BLaER1 treated with 17β-estradiol and CSF1 and Interleukin-3, amounts not matched to agents 10 nM and 100 nM (cell line): ENCODE measurements at regions not wholly inside any gene's neighbourhood (a gene's known extent, or its start where the extent isn't known, plus 50 kb on each side); places are given as distances from the start of the nearest gene placed in this dataset.
"Not testable (repeated sequence)": the region's sequence is repeated elsewhere in the genome, so short reads cannot be mapped to it uniquely, and the experiment has no call there.

Source experiments
- H3K27ac ChIP-seq, 11 experiments: shearing (Covaris generic); formaldehyde crosslinking; 2 replicates each; pipeline ENCODE4 v1.8.1; 2022
- H3K27me3 ChIP-seq, 11 experiments: shearing (Covaris generic); formaldehyde crosslinking; 2 replicates each; pipeline ENCODE4 v1.8.1; 2022
- H3K36me3 ChIP-seq, 11 experiments: shearing (Covaris generic); formaldehyde crosslinking; 2 replicates each; pipeline ENCODE4 v1.8.1; 2022
- H3K4me1 ChIP-seq, 10 experiments: shearing (Covaris generic); formaldehyde crosslinking; 2 replicates each; pipeline ENCODE4 v1.8.1; 2022
- H3K4me2 ChIP-seq, 11 experiments: shearing (Covaris generic); formaldehyde crosslinking; 2 replicates each; pipeline ENCODE4 v1.8.1; 2022
- H3K4me3 ChIP-seq, 10 experiments: shearing (Covaris generic); formaldehyde crosslinking; 2 replicates each; pipeline ENCODE4 v1.8.1; 2022
- H3K9ac ChIP-seq, 11 experiments: shearing (Covaris generic); formaldehyde crosslinking; 2 replicates each; pipeline ENCODE4 v1.8.1; 2022
- H3K9me3 ChIP-seq, 11 experiments: shearing (Covaris generic); formaldehyde crosslinking; replicated peaks in 1 of 11; 2 replicates each; pipeline ENCODE4 v1.8.1; 2022
- H4K20me1 ChIP-seq, 11 experiments: shearing (Covaris generic); formaldehyde crosslinking; 2 replicates each; pipeline ENCODE4 v1.8.1; 2022
- Cebpa-rat ChIP-seq, 11 experiments: shearing (Covaris generic); IDR thresholded peaks; 2 replicates each; pipeline ENCODE4 v1.8.1; 2022

DNA sequence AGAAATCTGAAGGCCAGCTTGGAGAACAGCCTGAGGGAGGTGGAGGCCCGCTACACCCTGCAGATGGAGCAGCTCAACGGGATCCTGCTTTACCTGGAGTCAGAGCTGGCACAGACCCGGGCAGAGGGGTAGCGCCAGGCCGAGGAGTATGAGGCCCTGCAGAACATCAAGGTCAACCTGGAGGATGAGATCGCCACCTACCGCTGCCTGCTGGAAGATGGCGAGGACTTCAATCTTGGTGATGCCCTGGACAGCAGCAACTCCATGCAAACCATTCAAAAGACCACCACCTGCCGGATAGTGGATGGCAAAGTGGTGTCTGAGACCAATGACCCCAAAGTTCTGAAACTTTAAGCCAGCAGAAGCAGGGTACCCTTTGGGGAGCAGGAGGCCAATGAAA is 318.4 kb downstream of the ZFHX3 start:
- not testable (repeated sequence) for H3K27me3 ChIP-seq, H3K4me2 ChIP-seq, H3K4me1 ChIP-seq, H3K27ac ChIP-seq, H3K9ac ChIP-seq, H3K36me3 ChIP-seq, H4K20me1 ChIP-seq, H3K4me3 ChIP-seq
- H3K9me3 ChIP-seq: peaks cover 4 to 13% (median 4%) of the 10 kb centered on the region in 11 experiments; a peak in 12 of 22 replicates

GRCh38 chr16:72728516-72728915 is 319.4 kb downstream of the ZFHX3 start:
- Histone ChIP-seq H4K20me1 (no peaks in the 10 kb centered on the region), H3K4me2 (no peak overlapping the region), H3K9me3 (peaks cover 0 to 13% (median 0%) of the 10 kb centered on the region in 11 experiments; a peak in 7 of 22 replicates), H3K9ac (no peak overlapping the region), H3K4me1 (no peaks in the 10 kb centered on the region), H3K27me3 (no peaks in the 10 kb centered on the region), H3K4me3 (no peak overlapping the region), H3K36me3 (no peaks in the 10 kb centered on the region), H3K27ac (no peak overlapping the region)
- TF ChIP-seq Cebpa-rat (IDR thresholded peaks at IDR 0.05): no peak

GRCh38 chr16:72727565-72727964 is 320.4 kb downstream of the ZFHX3 start:
- H3K27ac ChIP-seq: no peak overlapping the region
- H3K27me3 ChIP-seq: no peaks in the 10 kb centered on the region
- H3K36me3 ChIP-seq: no peaks in the 10 kb centered on the region
- no peaks in the 10 kb centered on the region for H3K4me1 ChIP-seq
- H3K9ac ChIP-seq: no peak overlapping the region
- H3K9me3 ChIP-seq: peaks cover 0 to 13% (median 0%) of the 10 kb centered on the region in 11 experiments; a peak in 7 of 22 replicates
- H3K4me2 ChIP-seq: no peak overlapping the region
- H3K4me3 ChIP-seq: no peak overlapping the region
- no peak for TF ChIP-seq Cebpa-rat (IDR thresholded peaks at IDR 0.05)
- H4K20me1 ChIP-seq: no peaks in the 10 kb centered on the region

- no peaks in the 10 kb centered on the region for H3K9me3 ChIP-seq
- H3K27me3 ChIP-seq: no peaks in the 10 kb centered on the region
- H3K4me2 ChIP-seq: no peak overlapping the region
- H3K9ac ChIP-seq: no peak overlapping the region
- no peak for TF ChIP-seq Cebpa-rat (IDR thresholded peaks at IDR 0.05)
- H3K27ac ChIP-seq: no peak overlapping the region
- no peaks in the 10 kb centered on the region for H3K36me3 ChIP-seq
- H4K20me1 ChIP-seq: no peaks in the 10 kb centered on the region
- H3K4me1 ChIP-seq: no peaks in the 10 kb centered on the region
- no peak overlapping the region for H3K4me3 ChIP-seq
Measured at GRCh38 chr16:72725643-72726042, 322.3 kb downstream of the ZFHX3 start.

GRCh38 chr16:72723781-72724180 is 324.1 kb downstream of the ZFHX3 start:
- H3K4me3 ChIP-seq: no peak overlapping the region
- no peak overlapping the region for H3K27ac ChIP-seq
- TF ChIP-seq Cebpa-rat (IDR thresholded peaks at IDR 0.05): no peak
- no peak overlapping the region for H3K4me2 ChIP-seq
- H3K4me1 ChIP-seq: no peaks in the 10 kb centered on the region
- H3K9me3 ChIP-seq: no peaks in the 10 kb centered on the region
- no peak overlapping the region for H3K9ac ChIP-seq
- H3K27me3 ChIP-seq: no peaks in the 10 kb centered on the region
- no peaks in the 10 kb centered on the region for H4K20me1 ChIP-seq
- no peaks in the 10 kb centered on the region for H3K36me3 ChIP-seq

DNA sequence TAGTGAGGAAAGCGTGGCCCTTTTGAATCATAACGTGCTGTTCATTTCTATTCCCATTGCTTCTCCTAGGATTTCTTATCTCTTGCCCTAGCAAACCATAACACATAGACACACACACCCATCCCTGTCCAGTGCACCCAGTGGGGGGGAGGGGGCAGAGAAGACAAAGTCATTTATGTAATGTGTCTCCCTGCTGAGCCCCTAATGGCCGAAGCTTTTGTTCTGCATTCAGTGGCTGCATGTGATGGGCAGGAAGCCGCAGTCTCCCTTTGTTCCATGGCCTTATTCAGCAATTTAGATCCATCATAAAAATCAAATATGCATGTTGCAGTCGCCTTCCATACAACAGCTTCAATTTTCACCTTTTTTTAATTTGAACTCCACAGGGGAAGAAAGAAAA is 325.4 kb downstream of the ZFHX3 start:
- no peaks in the 10 kb centered on the region for H3K4me1 ChIP-seq
- H3K27ac ChIP-seq: no peak overlapping the region
- no peaks in the 10 kb centered on the region for H3K9me3 ChIP-seq
- H3K4me2 ChIP-seq: no peak overlapping the region
- H3K36me3 ChIP-seq: no peaks in the 10 kb centered on the region
- no peaks in the 10 kb centered on the region for H4K20me1 ChIP-seq
- no peak for TF ChIP-seq Cebpa-rat (IDR thresholded peaks at IDR 0.05)
- H3K9ac ChIP-seq: no peak overlapping the region
- no peaks in the 10 kb centered on the region for H3K27me3 ChIP-seq
- no peak overlapping the region for H3K4me3 ChIP-seq

DNA sequence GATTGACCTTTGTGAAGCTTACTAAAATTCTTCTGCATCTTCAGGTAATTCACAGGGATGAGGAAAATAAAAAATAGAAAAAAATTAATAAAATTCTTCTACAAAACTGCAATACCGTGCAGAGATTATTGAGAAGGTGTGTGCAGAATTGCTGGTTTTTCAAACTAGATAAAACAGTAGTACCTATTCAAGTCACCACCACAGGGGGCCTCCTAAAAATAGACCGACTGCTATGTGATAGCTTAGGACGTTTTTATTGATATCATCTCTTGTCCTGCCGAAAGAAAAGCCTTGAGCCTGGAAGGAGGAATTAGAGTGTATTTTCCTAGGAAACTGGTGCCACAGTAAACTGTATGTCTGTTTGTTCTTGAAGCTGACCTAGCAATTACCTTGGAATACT is 325.9 kb downstream of the ZFHX3 start:
- no peaks in the 10 kb centered on the region for H4K20me1 ChIP-seq
- no peaks in the 10 kb centered on the region for H3K27me3 ChIP-seq
- no peak overlapping the region for H3K9ac ChIP-seq
- no peaks in the 10 kb centered on the region for H3K36me3 ChIP-seq
- H3K4me1 ChIP-seq: no peaks in the 10 kb centered on the region
- no peaks in the 10 kb centered on the region for H3K9me3 ChIP-seq
- no peak overlapping the region for H3K27ac ChIP-seq
- TF ChIP-seq Cebpa-rat (IDR thresholded peaks at IDR 0.05): no peak
- H3K4me3 ChIP-seq: no peak overlapping the region
- no peak overlapping the region for H3K4me2 ChIP-seq

- no peak overlapping the region for H3K4me3 ChIP-seq
- no peaks in the 10 kb centered on the region for H4K20me1 ChIP-seq
- H3K4me2 ChIP-seq: no peak overlapping the region
- H3K36me3 ChIP-seq: peaks cover 0 to 5% (median 0%) of the 10 kb centered on the region in 11 experiments; a peak in 2 of 22 replicates
- H3K27ac ChIP-seq: no peak overlapping the region
- H3K27me3 ChIP-seq: no peaks in the 10 kb centered on the region
- H3K9me3 ChIP-seq: peaks cover 19 to 34% (median 26%) of the 10 kb centered on the region in 11 experiments
- H3K9ac ChIP-seq: no peak overlapping the region
- no peak for TF ChIP-seq Cebpa-rat (IDR thresholded peaks at IDR 0.05)
- H3K4me1 ChIP-seq: no peaks in the 10 kb centered on the region
Measured at GRCh38 chr16:72715267-72715666, 332.7 kb downstream of the ZFHX3 start.

DNA sequence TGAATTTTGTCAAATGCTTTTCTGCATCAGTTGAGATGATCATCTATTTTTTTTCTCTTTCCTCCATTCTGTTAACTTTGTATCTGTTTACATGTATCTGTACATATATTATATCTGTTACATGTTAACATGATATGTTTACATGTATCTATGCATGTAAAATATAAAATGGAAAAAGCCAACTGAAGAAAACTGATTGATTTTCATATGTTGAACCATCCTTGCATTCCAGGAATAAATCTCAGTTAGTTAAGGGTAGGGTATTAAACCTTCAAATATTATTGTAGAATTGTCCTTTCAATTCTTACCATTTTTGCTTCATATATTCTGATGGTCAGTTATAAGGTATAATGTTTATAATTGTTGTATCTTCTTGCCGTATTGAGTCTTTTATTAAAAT is 336.1 kb downstream of the ZFHX3 start:
- no peak overlapping the region for H3K27ac ChIP-seq
- H3K4me2 ChIP-seq: no peak overlapping the region
- no peak overlapping the region for H3K9ac ChIP-seq
- H3K4me3 ChIP-seq: no peak overlapping the region
- H3K4me1 ChIP-seq: no peaks in the 10 kb centered on the region
- peaks cover 33 to 48% (median 40%) of the 10 kb centered on the region in 11 experiments for H3K9me3 ChIP-seq
- H4K20me1 ChIP-seq: no peaks in the 10 kb centered on the region
- H3K36me3 ChIP-seq: peaks cover 0 to 5% (median 0%) of the 10 kb centered on the region in 11 experiments; a peak in 2 of 22 replicates
- no peak for TF ChIP-seq Cebpa-rat (IDR thresholded peaks at IDR 0.05)
- H3K27me3 ChIP-seq: no peaks in the 10 kb centered on the region

GRCh38 chr16:72705801-72706200 is 342.1 kb downstream of the ZFHX3 start:
- H3K9ac ChIP-seq: no peak overlapping the region
- H3K27me3 ChIP-seq: no peaks in the 10 kb centered on the region
- H3K9me3 ChIP-seq: peaks cover 16 to 21% (median 19%) of the 10 kb centered on the region in 11 experiments
- H3K27ac ChIP-seq: no peak overlapping the region
- H3K4me3 ChIP-seq: no peak overlapping the region
- no peak overlapping the region for H3K4me2 ChIP-seq
- H4K20me1 ChIP-seq: no peaks in the 10 kb centered on the region
- no peak for TF ChIP-seq Cebpa-rat (IDR thresholded peaks at IDR 0.05)
- H3K36me3 ChIP-seq: no peaks in the 10 kb centered on the region
- H3K4me1 ChIP-seq: no peaks in the 10 kb centered on the region
